HepG2 (cell line): ENCODE measurements at regions not wholly inside any gene's neighbourhood (a gene's known extent, or its start where the extent isn't known, plus 50 kb on each side); places are given as distances from the start of the nearest gene placed in this dataset.

Source experiments
- ATAC-seq: fragments of 200-7000 bp; cut with Tn5 transposase; 3 replicates; pipeline ENCODE4 v1.9.1; 2020; ENCODE audit warnings: mild to moderate bottlenecking, moderate library complexity
- BruUV-seq: library from RNA; stranded (reverse); fragments of 400-500 nt; replicated peaks from 2 replicates; lab custom pipeline; 2021; lab: Mats Ljungman, UMichigan
- CTCF ChIA-PET: fragments of 300-600 bp; formaldehyde crosslinking; extraction: SDS; loops from one replicate; lab custom pipeline; 2021; ENCODE audit warnings: low total read pairs, inconsistent platforms, low intra/inter-chr PET ratio; lab: Yijun Ruan, JAX
- POLR2A ChIA-PET: fragments of 350-600 bp; sonication (Branson Sonifier 250); formaldehyde crosslinking; loops from one replicate; lab custom pipeline; 2020; ENCODE audit warnings: antibody characterized with exemption, inconsistent platforms; lab: Yijun Ruan, JAX
- DNase-seq: peaks from one replicate; pipeline ENCODE4 v3.0.0-alpha.2; 2015; ENCODE audit warnings: low spot score
- FAIRE-seq: peaks from 3 replicates; lab custom pipeline; 2011; peaks lifted over from hg19 to GRCh38; lab: Jason Lieb, UNC
- H2AFZ ChIP-seq: one replicate; pipeline ENCODE4 v1.6.1; 2011; ENCODE audit warnings: low read length, inconsistent platforms
- H3K27ac ChIP-seq: fragments of 300-600 bp; 3 replicates; pipeline ENCODE4 v1.8.0; 2011; ENCODE audit warnings: mixed run types, mild to moderate bottlenecking, mixed read lengths, low read length, inconsistent platforms; ENCODE audit not compliant: insufficient read depth; ENCODE audit errors: extremely low read length
- H3K27me3 ChIP-seq, 2 experiments: fragments of 200-600 bp in 1 of 2; 2 replicates in 1 of 2; 3 replicates in 1 of 2; pipeline versions ENCODE4 v1.6.0 to v1.8.0; 2011; ENCODE audit warnings: low read length in 2 of 2, mild to moderate bottlenecking in 2 of 2, moderate library complexity in 2 of 2, inconsistent platforms in 1 of 2; ENCODE audit not compliant: insufficient read depth in 2 of 2, control insufficient read depth in 1 of 2
- H3K36me3 ChIP-seq, 2 experiments: fragments of 200-600 bp in 1 of 2; replicated peaks in 1 of 2; 2 replicates in 1 of 2; 3 replicates in 1 of 2; pipeline versions ENCODE4 v1.5.1 to v1.8.0; 2011; ENCODE audit warnings: low read length in 2 of 2, inconsistent platforms in 1 of 2; ENCODE audit not compliant: insufficient read depth in 2 of 2, control insufficient read depth in 1 of 2
- H3K4me1 ChIP-seq: 2 replicates; pipeline ENCODE4 v1.5.1; 2012; ENCODE audit warnings: low read length, inconsistent platforms; ENCODE audit not compliant: insufficient read depth
- H3K4me2 ChIP-seq: 2 replicates; pipeline ENCODE4 v1.6.0; 2011; ENCODE audit warnings: low read depth, low read length, inconsistent platforms
- H3K4me3 ChIP-seq, 3 experiments: fragments of 200-600 bp in 1 of 3; sonication (generic), shearing (Covaris generic) in 1 of 3; replicated peaks in 1 of 3; 2 replicates each; pipeline ENCODE4 v1.5.1; 2011 to 2016; ENCODE audit warnings: low read length in 3 of 3, inconsistent platforms in 2 of 3, low read depth in 2 of 3, mild to moderate bottlenecking in 2 of 3, control low read depth in 1 of 3, mixed read lengths in 1 of 3; ENCODE audit not compliant: insufficient read depth in 1 of 3
- H3K79me2 ChIP-seq: one replicate; pipeline ENCODE4 v1.6.1; 2011; ENCODE audit warnings: low read length, inconsistent platforms; ENCODE audit not compliant: insufficient read depth
- H3K9ac ChIP-seq: 2 replicates; pipeline ENCODE4 v1.6.0; 2011; ENCODE audit warnings: mild to moderate bottlenecking, low read depth, low read length, inconsistent platforms; ENCODE audit not compliant: insufficient read depth
- H3K9me3 ChIP-seq: 2 replicates; pipeline ENCODE4 v1.5.1; 2012; ENCODE audit warnings: mild to moderate bottlenecking, low read length
- H4K20me1 ChIP-seq: 2 replicates; pipeline ENCODE4 v1.6.0; 2011; ENCODE audit warnings: inconsistent platforms, mild to moderate bottlenecking, low read length, moderate library complexity; ENCODE audit not compliant: insufficient read depth
- BCL3 ChIP-seq: sonication (generic); formaldehyde crosslinking; IDR thresholded peaks from 2 replicates; pipeline ENCODE4 v1.5.1; 2020; ENCODE audit warnings: mild to moderate bottlenecking, missing genetic modification reagents, moderate library complexity
- CBFB ChIP-seq: sonication (generic); formaldehyde crosslinking; IDR thresholded peaks from 2 replicates; pipeline ENCODE4 v1.4.0; 2020; ENCODE audit warnings: missing genetic modification reagents
- DBP ChIP-seq: sonication (generic); formaldehyde crosslinking; IDR thresholded peaks from 2 replicates; pipeline ENCODE4 v1.4.0; 2020; ENCODE audit warnings: missing genetic modification reagents; ENCODE audit errors: not compliant biosample characterization
- FUBP1 ChIP-seq: sonication (generic); formaldehyde crosslinking; IDR thresholded peaks from 2 replicates; pipeline ENCODE4 v1.5.1; 2020; ENCODE audit warnings: missing genetic modification reagents, mild to moderate bottlenecking, borderline replicate concordance
- GMEB2 ChIP-seq: IDR thresholded peaks from 2 replicates; pipeline ENCODE4 v1.6.1; 2016; ENCODE audit warnings: missing biosample characterization, missing genetic modification reagents, low read depth
- HHEX ChIP-seq: IDR thresholded peaks from 2 replicates; pipeline ENCODE4 v1.6.1; 2016; ENCODE audit warnings: control low read depth
- JDP2 ChIP-seq: sonication (generic); formaldehyde crosslinking; IDR thresholded peaks from 2 replicates; pipeline ENCODE4 v1.8.1; 2022; ENCODE audit warnings: missing genetic modification reagents, borderline replicate concordance
- MEIS1 ChIP-seq: sonication (generic); formaldehyde crosslinking; IDR thresholded peaks from 2 replicates; pipeline ENCODE4 v1.9.0; 2021; ENCODE audit warnings: mild to moderate bottlenecking, missing genetic modification reagents, moderate library complexity, borderline replicate concordance
- MTA3 ChIP-seq: sonication (generic); formaldehyde crosslinking; IDR thresholded peaks from 2 replicates; pipeline ENCODE4 v1.4.0; 2020; ENCODE audit warnings: missing genetic modification reagents
- NCOA2 ChIP-seq: sonication (generic); formaldehyde crosslinking; IDR thresholded peaks from 2 replicates; pipeline ENCODE4 v1.8.0; 2022; ENCODE audit warnings: inconsistent platforms
- NCOR1 ChIP-seq: fragments of 200-600 bp; sonication (generic); IDR thresholded peaks from 2 replicates; pipeline ENCODE4 v1.7.0; 2017; ENCODE audit warnings: antibody characterized with exemption, low read length, borderline replicate concordance
- RAD21 ChIP-seq: fragments of 450-650 bp; formaldehyde crosslinking; IDR thresholded peaks from 2 replicates; pipeline ENCODE4 v1.5.0; 2020; ENCODE audit warnings: mild to moderate bottlenecking
- TBP ChIP-seq: sonication (generic); formaldehyde crosslinking; IDR thresholded peaks from 2 replicates; pipeline ENCODE4 v1.5.0; 2020; ENCODE audit warnings: missing genetic modification reagents
- YY1 ChIP-seq: IDR thresholded peaks from 2 replicates; pipeline ENCODE4 v1.6.1; 2011; ENCODE audit warnings: low read length, low read depth, moderate library complexity, mild to moderate bottlenecking; ENCODE audit not compliant: insufficient read depth, insufficient replicate concordance
- ZC3H13 ChIP-seq: sonication (generic); formaldehyde crosslinking; IDR thresholded peaks from 2 replicates; pipeline ENCODE4 v1.8.1; 2023; ENCODE audit warnings: mild to moderate bottlenecking, missing genetic modification reagents, moderate library complexity
- ZFP41 ChIP-seq: sonication (generic); formaldehyde crosslinking; IDR thresholded peaks from 2 replicates; pipeline ENCODE4 v1.4.0; 2020; ENCODE audit warnings: mild to moderate bottlenecking, missing genetic modification reagents, borderline replicate concordance
- ZNF446 ChIP-seq: sonication (generic); formaldehyde crosslinking; IDR thresholded peaks from 2 replicates; pipeline ENCODE4 v1.5.0; 2020; ENCODE audit warnings: mild to moderate bottlenecking, missing genetic modification reagents
- ZNF557 ChIP-seq: sonication (generic); formaldehyde crosslinking; IDR thresholded peaks from 2 replicates; pipeline ENCODE4 v1.4.0; 2020; ENCODE audit warnings: missing genetic modification reagents
- ZNF577 ChIP-seq: sonication (generic); formaldehyde crosslinking; IDR thresholded peaks from 2 replicates; pipeline ENCODE4 v1.4.0; 2020; ENCODE audit warnings: mild to moderate bottlenecking, low read depth, missing genetic modification reagents, borderline replicate concordance
- WGBS: methylation state at CpG from one replicate; pipeline ENCODE4 v1.1.6; 2017; ENCODE audit warnings: low lambda C conversion rate; 5-methylcytosine and 5-hydroxymethylcytosine counted together
- in situ Hi-C: cut with HindIII; loops from 2 replicates; pipeline ENCODE4 v1.10.0; 2017; ENCODE audit warnings: low pct_unique_long_range_greater_than_20kb; ENCODE audit not compliant: extremely low pct_ligation_motif_present
- intact Hi-C: fragments of 100-400 bp; cut with micrococcal nuclease; formaldehyde crosslinking; loops from one replicate; pipeline ENCODE4 v1.10.0; 2022; ENCODE audit not compliant: unreplicated experiment

- no peaks in the 10 kb centered on the region for H4K20me1 ChIP-seq
- H2AFZ ChIP-seq, result no peak overlapping the region
- BruUV-seq, result no TSS peak
- in situ Hi-C loops (loop anchor here (25.0 kb wide), 1 partner anchor 95 kb away; no protein-coding TSS in a partner anchor), intact Hi-C loops (no loop called here)
- ChIA-PET CTCF (no interaction called here), POLR2A (no interaction called here)
- no peaks in the 10 kb centered on the region for H3K4me1 ChIP-seq
- H3K4me3 ChIP-seq, result no peak overlapping the region
- H3K4me2 ChIP-seq, result no peak overlapping the region
- DNase-seq (no peak), FAIRE-seq (no peak), ATAC-seq (no peak)
- no peaks in the 10 kb centered on the region for H3K9me3 ChIP-seq
- 0% methylated on average over 1 of the region's 1 CpG for WGBS
- H3K36me3 ChIP-seq, result no peaks in the 10 kb centered on the region
- TF ChIP-seq GMEB2 (CRISPR knock-in tag), result no peak
- no peak for TF ChIP-seq HHEX (CRISPR knock-in tag)
- no peak for TF ChIP-seq NCOA2 (CRISPR knock-in tag)
- TF ChIP-seq FUBP1, result no peak
- no peak for TF ChIP-seq ZNF577
- no peak for TF ChIP-seq CBFB
- no peak for TF ChIP-seq DBP (CRISPR knock-in tag)
- no peak for TF ChIP-seq RAD21
- TF ChIP-seq NCOR1, result no peak
- no peak for TF ChIP-seq YY1
- TF ChIP-seq ZFP41 (CRISPR knock-in tag), result no peak
- no peak for TF ChIP-seq BCL3 (CRISPR knock-in tag)
- no peak for TF ChIP-seq ZNF446 (CRISPR knock-in tag)
- TF ChIP-seq JDP2 (CRISPR knock-in tag), result no peak
- no peak for TF ChIP-seq ZC3H13 (CRISPR knock-in tag)
- no peak for TF ChIP-seq MEIS1 (CRISPR knock-in tag)
- TF ChIP-seq TBP (CRISPR knock-in tag), result no peak
- TF ChIP-seq MTA3, result no peak
- no peak for TF ChIP-seq ZNF557 (CRISPR knock-in tag)
- no peaks in the 10 kb centered on the region for H3K27me3 ChIP-seq
- no peak overlapping the region for H3K9ac ChIP-seq
- H3K27ac ChIP-seq, result no peak overlapping the region
- H3K79me2 ChIP-seq, result no peaks in the 10 kb centered on the region
These were observed 1020.9 kb upstream of the AMELY start for GRCh38 chrY:7932424-7932823.
